ENCODE measurements at regions not wholly inside any gene's neighbourhood (a gene's known extent, or its start where the extent isn't known, plus 50 kb on each side); places are given as distances from the start of the nearest gene placed in this dataset.

GRCh38 chr12:92459850-92460249, 242.9 kb upstream of the PLEKHG7 start:
- TF ChIP-seq, protein P1, sequence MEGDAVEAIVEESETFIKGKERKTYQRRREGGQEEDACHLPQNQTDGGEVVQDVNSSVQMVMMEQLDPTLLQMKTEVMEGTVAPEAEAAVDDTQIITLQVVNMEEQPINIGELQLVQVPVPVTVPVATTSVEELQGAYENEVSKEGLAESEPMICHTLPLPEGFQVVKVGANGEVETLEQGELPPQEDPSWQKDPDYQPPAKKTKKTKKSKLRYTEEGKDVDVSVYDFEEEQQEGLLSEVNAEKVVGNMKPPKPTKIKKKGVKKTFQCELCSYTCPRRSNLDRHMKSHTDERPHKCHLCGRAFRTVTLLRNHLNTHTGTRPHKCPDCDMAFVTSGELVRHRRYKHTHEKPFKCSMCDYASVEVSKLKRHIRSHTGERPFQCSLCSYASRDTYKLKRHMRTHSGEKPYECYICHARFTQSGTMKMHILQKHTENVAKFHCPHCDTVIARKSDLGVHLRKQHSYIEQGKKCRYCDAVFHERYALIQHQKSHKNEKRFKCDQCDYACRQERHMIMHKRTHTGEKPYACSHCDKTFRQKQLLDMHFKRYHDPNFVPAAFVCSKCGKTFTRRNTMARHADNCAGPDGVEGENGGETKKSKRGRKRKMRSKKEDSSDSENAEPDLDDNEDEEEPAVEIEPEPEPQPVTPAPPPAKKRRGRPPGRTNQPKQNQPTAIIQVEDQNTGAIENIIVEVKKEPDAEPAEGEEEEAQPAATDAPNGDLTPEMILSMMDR (IDR thresholded peaks at IDR 0.05) = no peak
- no peak for TF ChIP-seq POLR2AphosphoS5 (IDR thresholded peaks at IDR 0.05; ENCODE audit: low read depth, low read length)
- TF ChIP-seq SIN3A (IDR thresholded peaks at IDR 0.05; ENCODE audit: borderline replicate concordance, insufficient read depth, low read depth, low read length) = no peak
- TF ChIP-seq REST (IDR thresholded peaks at IDR 0.05; ENCODE audit: insufficient read depth in 1 of 2, low read depth in 2 of 2, low read length in 1 of 2) = no peak
- no peak for TF ChIP-seq TCF7L2 (IDR thresholded peaks at IDR 0.05; ENCODE audit: low read depth, low read length)
